Mammary epithelial cell (primary cell): ENCODE measurements at regions not wholly inside any gene's neighbourhood (a gene's known extent, or its start where the extent isn't known, plus 50 kb on each side); places are given as distances from the start of the nearest gene placed in this dataset.

ENCODE experiments used
- CTCF ChIP-seq, 2 donors: IDR thresholded peaks in 1 of 2; conservative IDR thresholded peaks in 1 of 2; 2 replicates each; pipeline ENCODE4 v1.5.1; 2011 to 2012; ENCODE audit warnings: inconsistent platforms in 2 of 2, low read length in 2 of 2, mild to moderate bottlenecking in 2 of 2, control low read depth in 1 of 2, low read depth in 1 of 2; ENCODE audit not compliant: insufficient read depth in 1 of 2; ENCODE audit errors: extremely low read depth in 1 of 2
- EZH2 ChIP-seq: IDR thresholded peaks from 2 replicates; pipeline ENCODE4 v1.6.1; 2012; ENCODE audit warnings: low read length, inconsistent platforms, borderline replicate concordance

- TF ChIP-seq CTCF (conservative IDR thresholded peaks at IDR 0.05 in 1 of 2, IDR thresholded peaks at IDR 0.05 in 1 of 2; ENCODE audit: extremely low read depth in 1 of 2, insufficient read depth in 1 of 2, low read depth in 1 of 2, low read length in 2 of 2) (no peak), EZH2 (no peak)
These were observed 2278.0 kb upstream of the WWC1 start for GRCh38 chr5:166013415-166013814.
